ENCODE measurements at regions not wholly inside any gene's neighbourhood (a gene's known extent, or its start where the extent isn't known, plus 50 kb on each side); places are given as distances from the start of the nearest gene placed in this dataset.

DNA sequence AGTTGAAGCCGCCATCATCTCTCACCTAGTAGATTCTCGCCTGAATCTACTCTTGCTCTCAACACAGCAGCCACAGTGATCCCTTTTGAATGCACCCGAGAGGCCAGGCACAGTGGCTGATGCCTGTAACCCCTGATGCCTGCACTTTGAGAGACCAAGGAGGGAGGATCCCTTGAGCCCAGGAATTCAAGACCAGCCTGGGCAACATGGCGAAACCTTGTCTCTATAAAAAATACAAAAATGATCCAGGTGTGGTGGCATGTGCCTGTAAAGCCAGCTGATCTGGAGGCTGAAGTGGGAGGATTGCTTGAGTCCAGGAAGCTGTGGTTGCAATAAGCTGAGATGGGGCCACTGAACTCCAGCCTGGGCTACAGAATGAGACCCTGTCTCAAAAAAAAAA lies 60.3 kb upstream of the EML4 start:
- Histone ChIP-seq H3K27me3 (no peaks in the 10 kb centered on the region), H3K36me3 (no peaks in the 10 kb centered on the region), H3K27ac (no peak overlapping the region), H3K9me3 (no peaks in the 10 kb centered on the region), H3K4me1 (peaks cover 7% of the 10 kb centered on the region), H3K4me3 (no peak overlapping the region), H3K9ac (ENCODE audit: low read depth in 2 of 2, low read length in 2 of 2) (no peak overlapping the region)
- no peak for DNase-seq
- TF ChIP-seq, protein P1, sequence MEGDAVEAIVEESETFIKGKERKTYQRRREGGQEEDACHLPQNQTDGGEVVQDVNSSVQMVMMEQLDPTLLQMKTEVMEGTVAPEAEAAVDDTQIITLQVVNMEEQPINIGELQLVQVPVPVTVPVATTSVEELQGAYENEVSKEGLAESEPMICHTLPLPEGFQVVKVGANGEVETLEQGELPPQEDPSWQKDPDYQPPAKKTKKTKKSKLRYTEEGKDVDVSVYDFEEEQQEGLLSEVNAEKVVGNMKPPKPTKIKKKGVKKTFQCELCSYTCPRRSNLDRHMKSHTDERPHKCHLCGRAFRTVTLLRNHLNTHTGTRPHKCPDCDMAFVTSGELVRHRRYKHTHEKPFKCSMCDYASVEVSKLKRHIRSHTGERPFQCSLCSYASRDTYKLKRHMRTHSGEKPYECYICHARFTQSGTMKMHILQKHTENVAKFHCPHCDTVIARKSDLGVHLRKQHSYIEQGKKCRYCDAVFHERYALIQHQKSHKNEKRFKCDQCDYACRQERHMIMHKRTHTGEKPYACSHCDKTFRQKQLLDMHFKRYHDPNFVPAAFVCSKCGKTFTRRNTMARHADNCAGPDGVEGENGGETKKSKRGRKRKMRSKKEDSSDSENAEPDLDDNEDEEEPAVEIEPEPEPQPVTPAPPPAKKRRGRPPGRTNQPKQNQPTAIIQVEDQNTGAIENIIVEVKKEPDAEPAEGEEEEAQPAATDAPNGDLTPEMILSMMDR (IDR thresholded peaks at IDR 0.05): no peak
- intact Hi-C loops (cut with DNase I): no loop called here

DNA sequence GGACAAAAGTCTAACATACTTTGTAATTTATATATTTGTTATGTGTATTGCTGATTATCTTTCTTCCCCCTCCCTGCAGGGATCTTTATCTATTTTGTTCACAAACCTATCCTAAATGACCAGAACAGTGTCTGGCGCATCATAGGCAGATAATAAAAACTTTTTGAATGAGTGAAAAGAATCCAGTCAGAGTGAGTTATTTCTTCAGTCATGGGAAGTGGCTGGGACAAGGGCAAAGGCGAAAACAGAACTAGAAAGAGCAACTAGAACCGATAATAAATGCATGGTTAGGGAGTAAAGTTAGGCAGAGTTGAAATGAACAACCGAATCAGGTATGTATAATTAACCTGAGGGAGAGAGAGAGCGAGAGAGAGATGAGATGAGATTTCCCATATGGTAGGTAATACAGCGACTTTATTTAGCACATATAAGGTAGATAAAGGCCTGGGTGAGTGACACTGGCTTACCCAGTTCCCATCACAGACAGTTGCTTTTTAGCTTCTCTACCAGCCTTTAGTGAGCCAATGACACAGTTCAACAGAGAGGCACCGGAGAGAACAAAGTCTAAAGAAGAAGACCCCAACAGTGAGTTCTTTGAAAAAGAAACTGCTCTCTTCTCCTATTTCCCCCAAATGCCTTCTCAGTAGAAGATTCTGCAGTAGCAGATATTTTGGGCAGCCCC lies 59.1 kb upstream of the EML4 start:
- no peaks in the 10 kb centered on the region for H3K9me3 ChIP-seq
- intact Hi-C loops (cut with DNase I): no loop called here
- H3K27me3 ChIP-seq: no peaks in the 10 kb centered on the region
- no peak overlapping the region for H3K4me3 ChIP-seq
- H3K4me1 ChIP-seq: peaks cover 7% of the 10 kb centered on the region
- H3K9ac ChIP-seq (ENCODE audit: low read depth in 2 of 2, low read length in 2 of 2): no peak overlapping the region
- no peak overlapping the region for H3K27ac ChIP-seq
- no peaks in the 10 kb centered on the region for H3K36me3 ChIP-seq
- TF ChIP-seq, protein P1 (IDR thresholded peaks at IDR 0.05): no peak
- no peak for DNase-seq

DNA sequence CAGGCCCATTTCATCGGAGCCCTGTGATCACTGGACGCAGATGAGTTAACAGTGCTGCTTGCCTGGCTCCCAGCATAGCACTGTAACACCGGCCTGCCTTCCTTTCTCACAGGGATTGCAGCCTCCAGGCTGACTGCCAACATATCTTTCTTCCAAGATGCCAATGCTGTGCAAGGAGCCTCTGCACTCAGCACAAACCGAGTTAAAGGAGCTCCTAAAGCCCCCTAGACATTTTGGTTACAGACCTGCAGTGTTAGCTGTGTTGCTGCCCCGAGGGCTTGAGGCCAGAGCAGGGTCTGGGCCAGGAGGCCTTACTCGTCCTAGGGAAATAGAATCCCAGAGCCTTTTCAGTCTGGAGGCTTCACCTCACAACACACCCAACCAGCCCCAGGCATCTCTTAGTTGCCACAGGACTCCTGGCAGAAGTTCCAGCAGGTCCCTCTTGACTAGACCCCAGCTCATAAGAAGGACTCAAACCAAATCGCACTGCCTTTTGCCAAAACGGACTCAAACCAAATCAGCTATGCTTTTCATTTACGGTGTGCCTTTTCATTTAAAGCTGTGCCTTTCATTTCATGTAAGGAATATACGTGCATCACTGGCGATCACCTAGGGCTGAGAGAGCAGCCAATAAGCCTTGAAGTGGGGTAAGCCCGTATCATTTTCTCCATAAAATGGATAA lies 58.4 kb upstream of the EML4 start:
- TF ChIP-seq, protein P1 (IDR thresholded peaks at IDR 0.05): no peak
- intact Hi-C loops (cut with DNase I): no loop called here
- Histone ChIP-seq H3K4me1 (peaks cover under 1% of the 10 kb centered on the region), H3K9me3 (no peaks in the 10 kb centered on the region), H3K27me3 (no peaks in the 10 kb centered on the region), H3K36me3 (no peaks in the 10 kb centered on the region), H3K9ac (ENCODE audit: low read depth in 2 of 2, low read length in 2 of 2) (no peak overlapping the region), H3K27ac (no peak overlapping the region), H3K4me3 (no peak overlapping the region)
- no peak for DNase-seq

DNA sequence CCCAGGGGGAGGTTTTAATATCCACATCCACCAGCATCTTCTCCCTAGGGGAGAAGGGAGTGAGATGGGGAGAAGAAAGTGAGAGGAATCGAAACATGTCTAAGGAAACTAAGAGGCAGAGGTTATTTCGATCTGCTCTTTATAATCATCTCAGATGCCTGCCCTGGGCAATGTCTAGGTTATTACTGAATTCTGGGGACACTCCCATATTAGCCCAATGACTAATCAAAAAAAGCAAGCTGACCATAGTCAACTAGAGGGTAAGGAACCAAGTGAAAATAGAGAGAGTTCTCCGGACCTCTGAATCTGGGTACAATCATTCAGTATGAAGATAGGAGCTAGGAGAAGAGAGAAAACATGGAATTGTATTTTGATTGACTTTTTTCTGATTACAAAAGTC lies 56.7 kb upstream of the EML4 start:
- H3K9me3 ChIP-seq: no peaks in the 10 kb centered on the region
- DNase-seq: no peak
- intact Hi-C loops (cut with DNase I): no loop called here
- no peak overlapping the region for H3K27ac ChIP-seq
- TF ChIP-seq, protein P1 (IDR thresholded peaks at IDR 0.05): no peak
- H3K4me3 ChIP-seq: no peak overlapping the region
- H3K36me3 ChIP-seq: no peaks in the 10 kb centered on the region
- H3K9ac ChIP-seq (ENCODE audit: low read depth in 2 of 2, low read length in 2 of 2): no peak overlapping the region
- no peaks in the 10 kb centered on the region for H3K27me3 ChIP-seq
- H3K4me1 ChIP-seq: no peaks in the 10 kb centered on the region

DNA sequence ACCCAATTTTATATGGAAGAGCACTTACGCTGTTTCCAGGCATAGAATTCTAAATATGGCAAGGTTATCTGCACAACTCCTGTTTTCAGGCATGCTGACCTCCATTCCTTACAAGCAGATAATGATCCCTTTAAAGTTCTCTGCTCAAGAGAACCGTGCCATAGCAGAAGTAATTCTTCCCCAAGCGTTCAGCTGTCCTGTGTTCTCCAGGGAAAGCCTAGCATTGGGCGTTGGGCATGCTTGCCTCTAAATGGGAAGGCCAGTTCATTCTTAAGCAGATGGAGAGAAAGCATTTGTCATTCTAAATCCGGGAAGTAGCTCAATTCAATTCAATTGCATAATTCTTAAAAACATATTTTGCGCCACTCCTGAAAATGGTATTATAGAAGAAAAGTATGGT lies 55.7 kb upstream of the EML4 start:
- no peak overlapping the region for H3K4me3 ChIP-seq
- TF ChIP-seq, protein P1 (IDR thresholded peaks at IDR 0.05): no peak
- H3K36me3 ChIP-seq: no peaks in the 10 kb centered on the region
- H3K9ac ChIP-seq (ENCODE audit: low read depth in 2 of 2, low read length in 2 of 2): no peak overlapping the region
- H3K27ac ChIP-seq: no peak overlapping the region
- no peak for DNase-seq
- intact Hi-C loops (cut with DNase I): no loop called here
- H3K27me3 ChIP-seq: no peaks in the 10 kb centered on the region
- H3K9me3 ChIP-seq: no peaks in the 10 kb centered on the region
- H3K4me1 ChIP-seq: no peaks in the 10 kb centered on the region
